GM19324 (cell line): ENCODE measurements at regions not wholly inside any gene's neighbourhood (a gene's known extent, or its start where the extent isn't known, plus 50 kb on each side); places are given as distances from the start of the nearest gene placed in this dataset.

Source experiments
- ATAC-seq: cut with Tn5 transposase; IDR thresholded peaks from one replicate; pipeline ENCODE4 v1.9.1; 2021; ENCODE audit warnings: mild to moderate bottlenecking, moderate library complexity; ENCODE audit not compliant: unreplicated experiment, low FRiP score

DNA sequence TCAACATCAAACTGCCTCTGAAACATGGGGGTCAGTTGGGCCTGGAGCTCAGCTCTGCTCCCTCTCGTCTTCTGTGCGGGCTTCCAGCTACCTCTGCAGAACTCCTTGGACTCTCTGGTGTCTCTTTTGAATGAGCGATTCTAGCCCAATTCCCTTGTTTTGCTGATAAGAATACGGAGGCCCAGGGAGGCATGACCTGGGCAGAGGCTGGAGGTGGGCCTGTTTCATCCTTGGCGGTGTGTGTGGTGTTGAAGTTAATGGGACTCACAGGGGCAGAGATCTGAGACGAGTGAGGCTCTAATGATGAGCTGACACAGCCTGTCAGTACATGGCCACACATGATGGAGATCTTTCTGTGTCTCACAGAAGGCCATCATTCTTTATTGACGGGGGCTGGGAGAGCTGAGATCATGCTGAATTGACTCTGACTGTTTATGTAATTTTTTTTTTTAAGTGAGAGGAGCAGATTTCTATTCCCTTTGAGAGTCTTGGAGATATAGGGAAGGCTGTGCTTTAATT lies 134.5 kb downstream of the URB2 start:
- no peak for ATAC-seq

DNA sequence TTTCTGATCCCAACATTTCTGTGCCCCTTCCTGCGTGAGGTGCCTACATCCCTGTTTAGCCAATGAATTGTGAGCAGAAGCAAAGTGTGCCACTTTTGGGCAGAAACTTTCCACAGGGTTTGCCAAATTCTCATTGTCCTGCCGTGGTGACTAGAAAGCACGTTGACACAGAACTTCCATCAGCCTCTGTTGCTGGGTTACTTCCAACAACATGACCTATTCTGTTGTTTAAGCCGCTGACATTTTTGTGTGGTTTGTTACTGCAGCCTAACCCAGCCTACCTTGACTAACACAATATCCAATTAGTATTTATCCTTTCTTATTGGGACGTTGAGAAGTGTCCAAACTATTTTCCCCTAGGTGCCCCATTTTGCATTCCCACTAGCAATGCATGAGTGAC lies 136.8 kb downstream of the URB2 start:
- ATAC-seq = no peak

DNA sequence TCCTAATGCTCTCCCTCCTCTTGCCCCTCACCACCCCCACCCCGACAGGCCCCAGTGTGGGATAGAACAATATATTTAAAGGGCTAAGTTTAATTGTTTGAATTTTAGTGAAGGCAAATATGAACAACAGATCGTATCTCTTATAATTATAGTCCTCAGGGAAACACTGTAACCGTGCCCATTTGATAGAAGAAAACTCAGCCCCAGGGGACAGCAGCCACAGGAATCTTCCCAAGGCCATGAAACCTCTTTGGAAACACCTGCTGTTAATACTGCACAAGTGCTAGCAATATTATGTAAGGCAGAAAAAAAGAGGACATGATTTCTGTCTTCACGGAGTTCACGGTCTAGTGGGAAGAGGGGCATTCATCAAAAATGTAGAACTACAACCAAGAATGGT lies 142.2 kb downstream of the URB2 start:
- ATAC-seq = no peak

- no peak for ATAC-seq
These were observed 143.0 kb downstream of the URB2 start for GRCh38 chr1:229769006-229769405.

DNA sequence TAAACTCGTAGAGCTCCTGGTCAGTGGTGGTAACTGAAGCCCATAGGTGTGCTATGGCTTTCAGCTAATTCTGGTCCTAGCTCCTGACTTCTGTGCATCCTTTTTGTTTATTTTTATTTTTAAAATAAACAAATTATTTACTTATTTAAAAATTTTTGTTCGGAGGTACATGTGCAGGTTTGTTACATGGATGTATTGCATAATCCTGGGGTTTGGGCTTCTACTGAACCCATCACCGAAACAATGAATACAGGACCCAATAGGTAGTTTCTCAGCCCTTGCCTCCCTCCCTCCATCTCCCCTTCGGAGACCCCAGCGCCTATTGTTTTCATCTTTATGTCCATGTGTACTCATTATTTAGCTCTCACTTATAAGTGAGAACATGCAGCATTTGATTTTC lies 143.8 kb downstream of the URB2 start:
- no peak for ATAC-seq

- ATAC-seq = no peak
These were observed 152.7 kb downstream of the URB2 start for GRCh38 chr1:229778794-229779193.

DNA sequence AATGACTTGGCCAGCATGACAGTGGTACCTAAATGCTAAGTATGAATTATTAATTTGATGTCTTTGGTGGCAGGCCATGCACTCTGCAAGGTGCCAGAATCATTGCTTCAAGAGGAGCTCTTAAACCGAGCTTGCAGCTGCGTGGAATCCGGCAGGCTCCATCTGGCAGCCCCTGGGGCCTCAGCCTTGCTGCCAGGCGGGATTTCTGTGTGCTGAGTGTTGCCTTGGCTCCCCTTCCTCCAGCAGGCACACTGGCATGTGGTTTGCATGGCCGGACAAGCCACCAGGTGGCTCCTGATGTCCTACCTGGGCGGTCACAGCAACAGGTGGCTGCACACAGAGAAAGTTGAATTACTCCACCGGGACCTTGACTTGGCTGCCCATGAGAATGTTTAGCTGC lies 155.4 kb downstream of the URB2 start:
- no peak for ATAC-seq

DNA sequence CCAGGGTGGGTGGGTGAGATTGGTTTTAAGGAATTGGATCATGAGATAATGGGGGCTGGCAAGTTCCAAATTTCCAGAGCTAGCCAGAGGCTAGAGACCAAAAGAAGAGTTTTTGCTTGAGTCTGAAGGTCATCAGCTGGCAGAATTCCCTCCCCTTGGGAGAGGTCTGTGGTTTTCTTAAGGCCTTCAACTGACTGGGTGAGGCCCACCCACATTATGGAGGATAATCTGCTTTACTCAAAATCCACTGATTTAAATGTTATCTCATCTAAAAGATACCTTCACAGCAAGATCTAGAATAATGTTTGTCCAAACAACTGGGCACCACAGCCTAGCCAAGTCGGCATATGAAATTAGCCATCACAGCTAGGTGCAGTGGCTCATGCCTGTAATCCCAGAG lies 156.4 kb downstream of the URB2 start:
- no peak for ATAC-seq

GRCh38 chr1:229784834-229785233 lies 158.8 kb downstream of the URB2 start:
- no peak for ATAC-seq

GRCh38 chr1:229786974-229787610 lies 161.0 kb downstream of the URB2 start:
- no peak for ATAC-seq

DNA sequence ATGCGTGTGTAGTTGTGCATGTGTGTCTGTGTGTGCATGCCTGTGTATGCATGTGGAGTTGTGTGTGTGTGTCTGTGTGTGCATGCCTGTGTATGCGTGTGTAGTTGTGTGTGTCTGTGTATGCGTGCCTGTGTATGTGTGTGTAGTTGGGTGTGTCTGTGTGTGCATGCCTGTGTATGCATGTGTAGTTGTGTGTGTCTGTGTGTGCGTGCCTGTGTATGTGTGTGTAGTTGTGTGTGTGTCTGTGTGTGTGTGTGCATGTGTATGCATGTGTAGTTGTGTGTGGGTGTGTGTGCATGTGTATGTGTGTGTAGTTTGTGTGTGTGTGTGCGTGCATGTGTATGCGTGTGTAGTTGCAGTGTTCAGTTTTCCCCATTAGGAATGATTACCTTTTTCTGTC lies 162.0 kb downstream of the URB2 start:
- ATAC-seq = no peak

- ATAC-seq = no peak
These were observed 166.2 kb downstream of the URB2 start for GRCh38 chr1:229792012-229792975.

DNA sequence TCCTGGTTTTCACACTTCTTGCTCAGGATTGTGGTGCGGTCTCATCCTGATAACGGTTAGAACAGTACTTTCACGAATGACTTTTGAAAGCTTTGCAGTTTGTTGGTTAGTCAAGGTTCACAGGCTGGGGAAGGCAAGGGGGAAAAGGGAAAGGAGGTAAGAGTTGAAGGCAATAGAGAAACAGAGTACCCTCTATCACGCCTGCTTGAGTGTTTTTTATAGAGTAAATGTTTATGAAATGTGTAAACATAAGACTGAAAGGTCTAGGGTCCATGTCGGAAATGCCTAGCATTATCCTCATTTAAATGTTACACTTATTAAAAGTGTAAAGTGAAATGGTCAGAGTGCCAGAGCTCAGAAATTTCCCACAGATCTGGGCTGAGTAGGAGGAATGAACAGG lies 167.4 kb downstream of the URB2 start:
- ATAC-seq = no peak

DNA sequence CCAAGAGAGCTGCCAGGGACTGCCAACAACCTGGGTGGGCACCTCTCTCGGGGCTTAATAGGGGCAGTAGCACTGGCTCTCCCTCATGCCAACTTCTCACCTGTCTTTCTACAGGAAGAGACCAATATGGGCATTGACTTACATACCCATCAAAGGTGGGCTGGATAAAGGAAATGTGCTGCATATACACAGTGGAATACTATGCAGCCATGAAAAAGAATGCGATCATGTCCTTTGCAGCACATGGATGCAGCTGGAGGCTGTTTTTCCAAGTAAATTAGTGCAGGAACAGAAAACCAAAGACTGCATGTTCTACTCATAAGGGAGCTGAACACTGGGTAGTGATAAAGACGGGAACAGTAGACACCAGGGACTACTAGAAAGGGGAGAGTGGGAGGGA lies 172.5 kb downstream of the URB2 start:
- ATAC-seq = no peak

GRCh38 chr1:229803626-229804217 lies 177.7 kb downstream of the URB2 start:
- ATAC-seq = no peak

DNA sequence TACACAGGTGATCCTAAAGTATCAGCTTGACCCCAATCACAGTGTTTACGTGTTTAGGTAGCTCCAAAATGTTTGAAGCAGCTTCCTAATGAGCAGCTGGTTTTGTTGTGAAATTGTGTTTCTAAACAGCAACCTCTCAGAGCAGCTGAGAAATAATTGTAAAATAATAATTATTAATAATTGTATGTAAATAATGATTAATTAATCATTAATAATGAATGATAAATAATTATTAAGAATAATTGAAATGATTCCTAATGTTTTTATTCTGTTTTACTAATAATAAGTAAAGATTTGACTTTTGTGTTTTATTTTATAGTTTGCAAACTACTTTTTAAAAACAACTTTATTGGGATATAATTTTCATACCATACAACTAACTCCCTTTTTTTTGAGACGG lies 182.2 kb downstream of the URB2 start:
- ATAC-seq = no peak

DNA sequence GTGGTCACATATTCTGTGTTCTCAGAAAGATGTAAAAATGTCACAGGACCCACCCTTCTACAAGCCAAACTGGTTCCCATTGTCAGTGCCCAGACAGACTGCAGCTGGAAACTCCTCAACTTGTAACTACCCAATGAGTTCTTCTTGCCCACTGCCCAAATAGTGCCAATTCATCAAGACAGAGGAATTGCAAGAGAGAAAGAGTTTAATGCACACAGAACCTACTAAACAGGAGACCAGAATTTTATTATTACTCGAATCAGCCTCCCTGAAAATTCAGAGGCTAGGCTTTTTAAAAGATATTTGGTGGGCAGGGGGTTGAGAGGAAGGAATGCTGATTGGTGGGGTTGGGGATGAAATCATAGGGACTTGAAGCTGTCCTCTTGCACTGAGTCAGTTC lies 184.1 kb downstream of the URB2 start:
- no peak for ATAC-seq

DNA sequence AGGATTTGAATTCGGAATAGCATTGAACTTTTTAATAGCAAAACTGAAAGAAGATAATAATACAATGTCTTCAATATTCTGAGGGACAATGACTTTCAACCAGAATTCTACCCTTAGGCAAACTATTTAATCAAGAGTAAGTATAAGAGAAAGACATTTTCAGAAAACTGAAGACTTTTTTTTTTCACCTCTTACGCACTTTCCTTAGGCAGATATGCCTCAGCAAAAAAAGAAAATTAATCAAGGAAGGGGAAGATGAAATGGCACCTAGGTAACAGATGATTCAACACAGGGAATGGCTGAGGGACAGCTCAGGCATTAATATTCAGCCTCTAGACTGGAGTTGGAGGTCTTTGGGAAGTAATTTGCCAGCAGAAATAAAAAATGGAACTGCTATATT lies 184.9 kb downstream of the URB2 start:
- no peak for ATAC-seq

GRCh38 chr1:229812148-229812547 lies 186.1 kb downstream of the URB2 start:
- ATAC-seq = no peak

GRCh38 chr1:229812693-229813092 lies 186.6 kb downstream of the URB2 start:
- no peak for ATAC-seq

DNA sequence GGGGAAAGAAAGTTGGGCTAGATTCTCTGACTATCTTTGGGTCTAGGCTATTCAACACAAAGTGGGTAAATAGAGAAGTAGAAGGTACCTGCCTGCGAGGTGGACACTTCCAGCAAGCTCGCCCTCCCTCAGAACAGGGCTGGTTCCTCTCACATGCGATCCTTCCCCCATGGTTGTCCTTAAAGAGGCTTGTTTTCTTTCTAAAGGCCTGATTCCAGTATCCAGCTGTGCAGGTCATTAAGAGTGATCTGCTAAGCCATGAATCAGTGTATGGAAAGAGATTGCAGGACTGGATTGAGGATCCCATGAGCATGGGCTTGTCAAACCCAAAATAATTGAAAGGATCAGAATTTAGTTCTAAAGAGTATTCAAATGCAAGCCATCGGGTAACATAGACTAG lies 189.0 kb downstream of the URB2 start:
- no peak for ATAC-seq
